ENCODE measurements at regions not wholly inside any gene's neighbourhood (a gene's known extent, or its start where the extent isn't known, plus 50 kb on each side); places are given as distances from the start of the nearest gene placed in this dataset.

- ATAC-seq (ENCODE audit: low read depth) (no peak), DNase-seq (no peak)
- Mint-ChIP-seq H3K36me3 (ENCODE audit: low read depth) (no peaks in the 10 kb centered on the region), H3K9me3 (peaks cover 2% of the 10 kb centered on the region), H3K4me3 (no peak overlapping the region), H3K4me1 (no peaks in the 10 kb centered on the region), H3K27me3 (peaks cover 4% of the 10 kb centered on the region), H3K27ac (no peak overlapping the region)
- intact Hi-C loops (cut with micrococcal nuclease): no loop called here
- ChIA-PET POLR2A (no interaction called here), CTCF (no interaction called here)
- TF ChIP-seq, protein P1, sequence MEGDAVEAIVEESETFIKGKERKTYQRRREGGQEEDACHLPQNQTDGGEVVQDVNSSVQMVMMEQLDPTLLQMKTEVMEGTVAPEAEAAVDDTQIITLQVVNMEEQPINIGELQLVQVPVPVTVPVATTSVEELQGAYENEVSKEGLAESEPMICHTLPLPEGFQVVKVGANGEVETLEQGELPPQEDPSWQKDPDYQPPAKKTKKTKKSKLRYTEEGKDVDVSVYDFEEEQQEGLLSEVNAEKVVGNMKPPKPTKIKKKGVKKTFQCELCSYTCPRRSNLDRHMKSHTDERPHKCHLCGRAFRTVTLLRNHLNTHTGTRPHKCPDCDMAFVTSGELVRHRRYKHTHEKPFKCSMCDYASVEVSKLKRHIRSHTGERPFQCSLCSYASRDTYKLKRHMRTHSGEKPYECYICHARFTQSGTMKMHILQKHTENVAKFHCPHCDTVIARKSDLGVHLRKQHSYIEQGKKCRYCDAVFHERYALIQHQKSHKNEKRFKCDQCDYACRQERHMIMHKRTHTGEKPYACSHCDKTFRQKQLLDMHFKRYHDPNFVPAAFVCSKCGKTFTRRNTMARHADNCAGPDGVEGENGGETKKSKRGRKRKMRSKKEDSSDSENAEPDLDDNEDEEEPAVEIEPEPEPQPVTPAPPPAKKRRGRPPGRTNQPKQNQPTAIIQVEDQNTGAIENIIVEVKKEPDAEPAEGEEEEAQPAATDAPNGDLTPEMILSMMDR (IDR thresholded peaks at IDR 0.05): no peak
Measured at GRCh38 chr6:85383042-85383441, 66.8 kb upstream of the NT5E start.

DNA sequence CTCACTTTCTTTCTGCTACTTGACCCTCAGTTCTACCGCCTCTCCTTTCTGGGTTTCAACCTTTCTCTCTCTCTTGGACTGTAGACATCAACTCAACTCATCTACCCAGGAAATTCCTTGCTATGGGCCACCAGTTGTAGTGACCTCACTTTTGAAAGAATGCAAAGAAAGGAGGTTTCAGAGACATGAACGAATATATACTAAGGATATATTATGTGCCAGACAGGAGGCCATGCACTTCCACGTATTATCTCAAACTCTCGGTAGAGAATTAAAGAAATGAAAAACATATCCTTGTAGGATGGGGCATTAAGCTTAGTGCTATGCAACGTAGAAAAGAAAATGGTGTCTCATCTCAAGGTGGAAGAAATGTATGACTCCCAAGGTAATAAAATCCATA, 67.3 kb upstream of the NT5E start:
- intact Hi-C loops (cut with micrococcal nuclease): no loop called here
- TF ChIP-seq, protein P1 (IDR thresholded peaks at IDR 0.05): no peak
- Mint-ChIP-seq H3K27me3 (peaks cover 4% of the 10 kb centered on the region), H3K9me3 (peaks cover 2% of the 10 kb centered on the region), H3K27ac (no peak overlapping the region), H3K36me3 (ENCODE audit: low read depth) (no peaks in the 10 kb centered on the region), H3K4me3 (no peak overlapping the region), H3K4me1 (no peaks in the 10 kb centered on the region)
- ATAC-seq (ENCODE audit: low read depth) (no peak), DNase-seq (no peak)
- CTCF ChIA-PET: no interaction called here
- POLR2A ChIA-PET: no interaction called here

GRCh38 chr6:85372915-85373270, 77.0 kb upstream of the NT5E start:
- no peak overlapping the region for H3K4me3 Mint-ChIP-seq
- no peak for DNase-seq
- H3K27ac Mint-ChIP-seq: no peak overlapping the region
- no peaks in the 10 kb centered on the region for H3K4me1 Mint-ChIP-seq
- H3K36me3 Mint-ChIP-seq (ENCODE audit: low read depth): no peaks in the 10 kb centered on the region
- ChIA-PET CTCF (interaction anchor here (2.5 kb wide), 1 partner anchor 110 kb away, joined by 13 read pairs; no protein-coding TSS in a partner anchor), POLR2A (no interaction called here)
- no peaks in the 10 kb centered on the region for H3K27me3 Mint-ChIP-seq
- ATAC-seq (ENCODE audit: low read depth): no peak
- TF ChIP-seq, protein P1 (IDR thresholded peaks at IDR 0.05): no peak
- intact Hi-C loops (cut with micrococcal nuclease): loop anchor here (5.0 kb wide), 1 partner anchor 109 kb away; no protein-coding TSS in a partner anchor
- no peaks in the 10 kb centered on the region for H3K9me3 Mint-ChIP-seq

GRCh38 chr6:85372188-85372914, 77.5 kb upstream of the NT5E start:
- ATAC-seq (ENCODE audit: low read depth): no peak
- no peaks in the 10 kb centered on the region for H3K9me3 Mint-ChIP-seq
- no peaks in the 10 kb centered on the region for H3K36me3 Mint-ChIP-seq (ENCODE audit: low read depth)
- TF ChIP-seq, protein P1 (IDR thresholded peaks at IDR 0.05): no peak
- H3K27me3 Mint-ChIP-seq: no peaks in the 10 kb centered on the region
- ChIA-PET POLR2A (no interaction called here), CTCF (interaction anchor here (2.5 kb wide), 1 partner anchor 111 kb away, joined by 13 read pairs; no protein-coding TSS in a partner anchor)
- DNase-seq: no peak
- H3K4me3 Mint-ChIP-seq: no peak overlapping the region
- H3K27ac Mint-ChIP-seq: no peak overlapping the region
- H3K4me1 Mint-ChIP-seq: no peaks in the 10 kb centered on the region
- intact Hi-C loops (cut with micrococcal nuclease): loop anchor here (5.0 kb wide), 1 partner anchor 110 kb away; no protein-coding TSS in a partner anchor

DNA sequence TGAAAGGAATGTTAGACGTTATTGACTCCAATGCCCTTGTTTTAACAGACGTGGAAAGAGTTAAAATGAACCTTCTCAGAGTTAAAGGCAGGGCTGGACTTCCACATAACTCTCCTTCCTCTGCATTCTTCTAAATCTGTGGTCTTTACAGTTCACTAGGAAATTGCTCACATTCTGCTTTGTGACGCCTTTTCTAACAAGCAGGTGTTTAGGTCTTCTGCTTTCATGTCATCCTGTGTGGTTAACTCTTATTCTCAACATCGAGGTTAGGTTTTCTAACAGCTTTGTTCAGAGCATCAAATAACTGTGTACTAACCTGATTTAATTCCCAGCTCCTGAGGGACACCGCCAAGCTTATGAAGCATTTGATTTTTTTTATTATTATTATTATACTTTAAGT, 81.3 kb upstream of the NT5E start:
- Mint-ChIP-seq H3K9me3 (no peaks in the 10 kb centered on the region), H3K36me3 (ENCODE audit: low read depth) (no peaks in the 10 kb centered on the region), H3K4me1 (no peaks in the 10 kb centered on the region), H3K27me3 (peaks cover 5% of the 10 kb centered on the region), H3K4me3 (no peak overlapping the region), H3K27ac (no peak overlapping the region)
- DNase-seq (no peak), ATAC-seq (ENCODE audit: low read depth) (no peak)
- ChIA-PET CTCF (no interaction called here), POLR2A (no interaction called here)
- TF ChIP-seq, protein P1 (IDR thresholded peaks at IDR 0.05): no peak
- intact Hi-C loops (cut with micrococcal nuclease): no loop called here

Measured in activated B cell treated with CpG ODN at 0.5 μM for 24 hours (primary cell).